ENCODE measurements at regions not wholly inside any gene's neighbourhood (a gene's known extent, or its start where the extent isn't known, plus 50 kb on each side); places are given as distances from the start of the nearest gene placed in this dataset.

- Histone ChIP-seq H2AFZ (ENCODE audit: control insufficient read depth, low read depth, low read length) (no peak overlapping the region), H3K27ac (ENCODE audit: control insufficient read depth, insufficient read depth) (no peak overlapping the region), H3K27me3 (replicated peaks in 1 of 2; ENCODE audit: control insufficient read depth in 2 of 2, insufficient read depth in 2 of 2, low read length in 1 of 2) (no peaks in the 10 kb centered on the region; a peak in 1 of 4 replicates), H3K9me3 (replicated peaks; ENCODE audit: control insufficient read depth, insufficient read depth, low read length) (no peaks in the 10 kb centered on the region), H3K9ac (ENCODE audit: control insufficient read depth, insufficient read depth, low read length) (no peak overlapping the region), H3K79me2 (ENCODE audit: control insufficient read depth, insufficient read depth, low read length) (no peaks in the 10 kb centered on the region), H3K4me1 (ENCODE audit: control insufficient read depth, insufficient read depth, low read length) (no peaks in the 10 kb centered on the region), H4K20me1 (ENCODE audit: control insufficient read depth, insufficient read depth) (no peaks in the 10 kb centered on the region), H3K4me2 (ENCODE audit: control insufficient read depth, insufficient read depth) (no peak overlapping the region), H3K4me3 (no peak overlapping the region), H3K36me3 (ENCODE audit: control insufficient read depth in 2 of 2, insufficient read depth in 2 of 2, low read length in 1 of 2) (no peaks in the 10 kb centered on the region)
- in situ Hi-C loops (cut with MboI) = no loop called here
- ChIA-PET SMC1A (ENCODE audit: uncharacterized antibody, unreplicated experiment) (no interaction called here), CTCF (no interaction called here), POLR2A (interaction anchor here (0.5 kb wide), 1 partner anchor 22 kb away, joined by 3 read pairs; no protein-coding TSS in a partner anchor), RAD21 (ENCODE audit: unreplicated experiment) (no interaction called here)
- 15% methylated on average over 6 of the region's 6 CpGs for WGBS (ENCODE audit: insufficient coverage, insufficient replicate concordance, low lambda C conversion rate, missing lambda C conversion rate)
- TF ChIP-seq ZNF687 (IDR thresholded peaks at IDR 0.05) = no peak
- no peak for TF ChIP-seq ZZZ3 (IDR thresholded peaks at IDR 0.05; ENCODE audit: control insufficient read depth, insufficient read length, low read depth)
- TF ChIP-seq ASH2L (IDR thresholded peaks at IDR 0.05; ENCODE audit: borderline replicate concordance, low read depth) = no peak
- no peak for TF ChIP-seq MXI1 (IDR thresholded peaks at IDR 0.05; ENCODE audit: low read depth, low read length)
- no peak for TF ChIP-seq NFYA (IDR thresholded peaks at IDR 0.05; ENCODE audit: borderline replicate concordance, low read depth, low read length)
- TF ChIP-seq EZH2 (IDR thresholded peaks at IDR 0.05; ENCODE audit: borderline replicate concordance, control insufficient read depth, low read depth, low read length) = no peak
- no peak for TF ChIP-seq PBX3 (IDR thresholded peaks at IDR 0.05; ENCODE audit: insufficient replicate concordance, low read depth, low read length)
- TF ChIP-seq FOXK2 (IDR thresholded peaks at IDR 0.05) = no peak
- no peak for TF ChIP-seq CREB1 (IDR thresholded peaks at IDR 0.05; ENCODE audit: low read depth)
- TF ChIP-seq NFXL1 (IDR thresholded peaks at IDR 0.05; ENCODE audit: borderline replicate concordance) = no peak
- TF ChIP-seq HCFC1 (IDR thresholded peaks at IDR 0.05; ENCODE audit: low read length) = no peak
- no peak for TF ChIP-seq TARDBP (IDR thresholded peaks at IDR 0.05; ENCODE audit: borderline replicate concordance)
- no peak for TF ChIP-seq HDAC2 (IDR thresholded peaks at IDR 0.05)
- no peak for TF ChIP-seq DPF2 (IDR thresholded peaks at IDR 0.05)
- TF ChIP-seq RFX5 (IDR thresholded peaks at IDR 0.05; ENCODE audit: low read depth, low read length) = no peak
- TF ChIP-seq BCL3 (IDR thresholded peaks at IDR 0.05; ENCODE audit: borderline replicate concordance, insufficient read depth, low read depth, low read length, poor library complexity, severe bottlenecking) = no peak
- BruUV-seq (replicated peaks) = no TSS peak
- FAIRE-seq (no peak), ATAC-seq (no peak), DNase-seq (ENCODE audit: low read depth, low spot score) (no peak)
- intact Hi-C loops (cut with micrococcal nuclease; ENCODE audit: unreplicated experiment) = no loop called here
Measured at GRCh38 chr1:214154596-214155292, 126.2 kb upstream of the SMYD2 start.

Measured in GM12878 (cell line).